ENCODE measurements at regions not wholly inside any gene's neighbourhood (a gene's known extent, or its start where the extent isn't known, plus 50 kb on each side); places are given as distances from the start of the nearest gene placed in this dataset.
A peak's percentile ranks its signal among the peaks of the same experiment; 100 is the strongest.

DNA sequence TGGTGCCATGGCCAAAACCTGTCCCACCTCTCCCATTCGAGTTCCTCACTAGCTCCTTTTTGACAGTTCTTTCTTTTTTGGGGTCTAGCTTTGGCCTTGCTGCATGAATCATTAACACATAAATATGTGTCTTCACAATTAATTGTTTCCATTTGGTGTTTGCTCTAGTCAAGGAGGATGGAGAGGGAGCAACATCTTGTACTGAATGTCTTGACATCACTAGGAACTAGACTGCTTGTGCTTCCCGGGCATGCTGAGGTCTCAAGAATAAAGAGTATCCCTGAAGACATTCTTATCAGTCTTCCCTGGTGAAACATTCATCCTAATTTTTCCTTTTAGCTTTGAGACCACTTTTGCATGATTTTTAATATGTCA lies 77.0 kb upstream of the ESR1 start:
- H2AFZ ChIP-seq = no peak overlapping the region
- H3K36me3 ChIP-seq (ENCODE audit: low read depth) = no peaks in the 10 kb centered on the region
- H3K4me2 ChIP-seq = no peak overlapping the region
- no peaks in the 10 kb centered on the region for H3K9me3 ChIP-seq (ENCODE audit: insufficient read depth, low read depth)
- ChIA-PET POLR2A (ENCODE audit: unreplicated experiment) (no interaction called here), CTCF (no interaction called here)
- no peak overlapping the region for H3K4me3 ChIP-seq
- H3K4me1 ChIP-seq (replicated peaks; ENCODE audit: insufficient read depth) = no peaks in the 10 kb centered on the region
- H3K9me2 ChIP-seq (ENCODE audit: insufficient read depth) = no peaks in the 10 kb centered on the region; the same call in 1 of the 2 replicates
- no peak for DNase-seq
- H4K20me1 ChIP-seq (ENCODE audit: insufficient read depth) = no peaks in the 10 kb centered on the region; the same call in 1 of the 2 replicates
- TF ChIP-seq, protein P1, sequence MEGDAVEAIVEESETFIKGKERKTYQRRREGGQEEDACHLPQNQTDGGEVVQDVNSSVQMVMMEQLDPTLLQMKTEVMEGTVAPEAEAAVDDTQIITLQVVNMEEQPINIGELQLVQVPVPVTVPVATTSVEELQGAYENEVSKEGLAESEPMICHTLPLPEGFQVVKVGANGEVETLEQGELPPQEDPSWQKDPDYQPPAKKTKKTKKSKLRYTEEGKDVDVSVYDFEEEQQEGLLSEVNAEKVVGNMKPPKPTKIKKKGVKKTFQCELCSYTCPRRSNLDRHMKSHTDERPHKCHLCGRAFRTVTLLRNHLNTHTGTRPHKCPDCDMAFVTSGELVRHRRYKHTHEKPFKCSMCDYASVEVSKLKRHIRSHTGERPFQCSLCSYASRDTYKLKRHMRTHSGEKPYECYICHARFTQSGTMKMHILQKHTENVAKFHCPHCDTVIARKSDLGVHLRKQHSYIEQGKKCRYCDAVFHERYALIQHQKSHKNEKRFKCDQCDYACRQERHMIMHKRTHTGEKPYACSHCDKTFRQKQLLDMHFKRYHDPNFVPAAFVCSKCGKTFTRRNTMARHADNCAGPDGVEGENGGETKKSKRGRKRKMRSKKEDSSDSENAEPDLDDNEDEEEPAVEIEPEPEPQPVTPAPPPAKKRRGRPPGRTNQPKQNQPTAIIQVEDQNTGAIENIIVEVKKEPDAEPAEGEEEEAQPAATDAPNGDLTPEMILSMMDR (conservative IDR thresholded peaks at IDR 0.05) = no peak
- TF ChIP-seq EZH2 (IDR thresholded peaks at IDR 0.05; ENCODE audit: low read depth) = no peak
- H3K79me2 ChIP-seq (ENCODE audit: low read depth) = no peaks in the 10 kb centered on the region
- intact Hi-C loops (cut with micrococcal nuclease; ENCODE audit: unreplicated experiment) = no loop called here
- H3F3A ChIP-seq (ENCODE audit: insufficient read depth, low read depth) = no peaks in the 10 kb centered on the region
- no peak overlapping the region for H3K27ac ChIP-seq
- no peaks in the 10 kb centered on the region for H3K27me3 ChIP-seq (ENCODE audit: insufficient read depth, low read depth)
- BruUV-seq (replicated peaks) = no TSS peak

GRCh38 chr6:151731313-151731712 lies 76.2 kb upstream of the ESR1 start:
- H2AFZ ChIP-seq = no peak overlapping the region
- no peaks in the 10 kb centered on the region; the same call in 1 of the 2 replicates for H3K9me2 ChIP-seq (ENCODE audit: insufficient read depth)
- no peak for DNase-seq
- H3K36me3 ChIP-seq (ENCODE audit: low read depth) = no peaks in the 10 kb centered on the region
- no peak overlapping the region for H3K4me3 ChIP-seq
- H4K20me1 ChIP-seq (ENCODE audit: insufficient read depth) = no peaks in the 10 kb centered on the region; the same call in 1 of the 2 replicates
- no peaks in the 10 kb centered on the region for H3K9me3 ChIP-seq (ENCODE audit: insufficient read depth, low read depth)
- BruUV-seq (replicated peaks) = no TSS peak
- H3K4me1 ChIP-seq (replicated peaks; ENCODE audit: insufficient read depth) = no peaks in the 10 kb centered on the region
- H3K79me2 ChIP-seq (ENCODE audit: low read depth) = no peaks in the 10 kb centered on the region
- no peak overlapping the region for H3K27ac ChIP-seq
- intact Hi-C loops (cut with micrococcal nuclease; ENCODE audit: unreplicated experiment) = no loop called here
- POLR2A ChIA-PET (ENCODE audit: unreplicated experiment) = no interaction called here
- 0 out of 2 replicates have a peak overlapping the region, but pooled peaks have one; percentile 36 for H3K4me2 ChIP-seq
- no peak for TF ChIP-seq EZH2 (IDR thresholded peaks at IDR 0.05; ENCODE audit: low read depth)
- TF ChIP-seq, protein P1 (conservative IDR thresholded peaks at IDR 0.05) = no peak
- H3K27me3 ChIP-seq (ENCODE audit: insufficient read depth, low read depth) = no peaks in the 10 kb centered on the region
- CTCF ChIA-PET = no interaction called here
- H3F3A ChIP-seq (ENCODE audit: insufficient read depth, low read depth) = no peaks in the 10 kb centered on the region

- Histone ChIP-seq H3K79me2 (ENCODE audit: low read depth) (no peaks in the 10 kb centered on the region), H3K27ac (no peak overlapping the region), H3K4me2 (no peak overlapping the region), H3K9me2 (ENCODE audit: insufficient read depth) (no peaks in the 10 kb centered on the region; the same call in 1 of the 2 replicates), H3K9me3 (ENCODE audit: insufficient read depth, low read depth) (no peaks in the 10 kb centered on the region), H3K4me1 (replicated peaks; ENCODE audit: insufficient read depth) (no peaks in the 10 kb centered on the region), H3K4me3 (no peak overlapping the region), H3K36me3 (ENCODE audit: low read depth) (no peaks in the 10 kb centered on the region), H3F3A (ENCODE audit: insufficient read depth, low read depth) (no peaks in the 10 kb centered on the region), H3K27me3 (ENCODE audit: insufficient read depth, low read depth) (no peaks in the 10 kb centered on the region), H2AFZ (no peak overlapping the region), H4K20me1 (ENCODE audit: insufficient read depth) (no peaks in the 10 kb centered on the region)
- ChIA-PET CTCF (no interaction called here), POLR2A (ENCODE audit: unreplicated experiment) (no interaction called here)
- BruUV-seq (replicated peaks) = no TSS peak
- no peak for DNase-seq
- TF ChIP-seq, protein P1 (conservative IDR thresholded peaks at IDR 0.05) = no peak
- TF ChIP-seq EZH2 (IDR thresholded peaks at IDR 0.05; ENCODE audit: low read depth) = no peak
- intact Hi-C loops (cut with micrococcal nuclease; ENCODE audit: unreplicated experiment) = no loop called here
These were observed 73.7 kb upstream of the ESR1 start for GRCh38 chr6:151733680-151734320.

All from PC-9 (cell line).